Hepatocyte (in vitro differentiated cells): ENCODE measurements at regions not wholly inside any gene's neighbourhood (a gene's known extent, or its start where the extent isn't known, plus 50 kb on each side); places are given as distances from the start of the nearest gene placed in this dataset.

Source experiments
- DNase-seq: peaks from one replicate; pipeline ENCODE4 v3.0.0-alpha.2; 2016; ENCODE audit warnings: low spot score
- H2AFZ ChIP-seq: fragments of 200-600 bp; sonication (generic); 2 replicates; pipeline ENCODE4 v1.6.0; 2016; ENCODE audit warnings: antibody characterized with exemption, mild to moderate bottlenecking
- H3K27ac ChIP-seq: fragments of 200-600 bp; sonication (generic); 2 replicates; pipeline ENCODE4 v1.5.1; 2016; ENCODE audit warnings: mild to moderate bottlenecking
- H3K27me3 ChIP-seq: fragments of 200-600 bp; sonication (generic); 2 replicates; pipeline ENCODE4 v1.6.1; 2016
- H3K36me3 ChIP-seq: fragments of 200-600 bp; sonication (generic); replicated peaks from 2 replicates; pipeline ENCODE4 v1.5.1; 2016; ENCODE audit warnings: low read depth; ENCODE audit not compliant: insufficient read depth
- H3K4me1 ChIP-seq: fragments of 200-600 bp; sonication (generic); 2 replicates; pipeline ENCODE4 v1.5.1; 2016; ENCODE audit warnings: mild to moderate bottlenecking, moderate library complexity; ENCODE audit not compliant: insufficient read depth
- H3K4me2 ChIP-seq: fragments of 200-600 bp; sonication (generic); 2 replicates; pipeline ENCODE4 v1.6.0; 2016
- H3K4me3 ChIP-seq: fragments of 200-600 bp; sonication (generic); 2 replicates; pipeline ENCODE4 v1.5.1; 2016; ENCODE audit warnings: mild to moderate bottlenecking
- H3K79me2 ChIP-seq: fragments of 200-600 bp; sonication (generic); 2 replicates; pipeline ENCODE4 v1.6.0; 2017; ENCODE audit warnings: mild to moderate bottlenecking
- H3K9me2 ChIP-seq: fragments of 200-600 bp; sonication (generic); replicated peaks from 2 replicates; pipeline ENCODE4 v1.6.0; 2017; ENCODE audit warnings: mild to moderate bottlenecking; ENCODE audit not compliant: insufficient read depth
- H3K9me3 ChIP-seq: fragments of 200-600 bp; sonication (generic); 2 replicates; pipeline ENCODE4 v1.5.1; 2016; ENCODE audit warnings: low read depth, mild to moderate bottlenecking
- H4K20me1 ChIP-seq: fragments of 200-600 bp; sonication (generic); 2 replicates; pipeline ENCODE4 v1.6.0; 2016; ENCODE audit warnings: mild to moderate bottlenecking; ENCODE audit not compliant: insufficient read depth, poor library complexity, severe bottlenecking
- CTCF ChIP-seq: fragments of 200-600 bp; sonication (generic); IDR thresholded peaks from 2 replicates; pipeline ENCODE4 v1.5.1; 2016; ENCODE audit warnings: antibody characterized with exemption, mild to moderate bottlenecking; ENCODE audit not compliant: poor library complexity
- EZH2 ChIP-seq: fragments of 200-600 bp; sonication (generic); IDR thresholded peaks from 2 replicates; pipeline ENCODE4 v1.6.1; 2016; ENCODE audit warnings: antibody characterized with exemption, mild to moderate bottlenecking, borderline replicate concordance
- EZH2phosphoT487 ChIP-seq: fragments of 200-600 bp; sonication (generic); IDR thresholded peaks from one replicate; pipeline ENCODE4 v1.6.1; 2018; ENCODE audit warnings: antibody characterized with exemption, mild to moderate bottlenecking, low read depth, moderate library complexity; ENCODE audit not compliant: unreplicated experiment, severe bottlenecking
- WGBS: methylation state at CpG from one replicate; pipeline ENCODE4 v1.1.6; 2016; ENCODE audit warnings: low lambda C conversion rate; ENCODE audit errors: missing lambda C conversion rate; 5-methylcytosine and 5-hydroxymethylcytosine counted together

- Histone ChIP-seq H3K4me2 (no peak overlapping the region), H4K20me1 (no peaks in the 10 kb centered on the region), H3K27me3 (no peaks in the 10 kb centered on the region), H2AFZ (no peak overlapping the region), H3K9me2 (no peaks in the 10 kb centered on the region), H3K4me3 (no peak overlapping the region), H3K4me1 (no peaks in the 10 kb centered on the region), H3K9me3 (no peaks in the 10 kb centered on the region), H3K36me3 (no peaks in the 10 kb centered on the region), H3K79me2 (no peaks in the 10 kb centered on the region), H3K27ac (no peak overlapping the region)
- TF ChIP-seq CTCF (no peak), EZH2 (no peak), EZH2phosphoT487 (no peak)
- WGBS, result 60% methylated on average over 5 of the region's 5 CpGs
- DNase-seq, result no peak
These were observed 73.9 kb upstream of the TRIB2 start for GRCh38 chr2:12642859-12643258.

- Histone ChIP-seq H3K79me2 (no peaks in the 10 kb centered on the region), H3K27me3 (no peaks in the 10 kb centered on the region), H3K4me3 (no peak overlapping the region), H4K20me1 (no peaks in the 10 kb centered on the region), H3K9me3 (no peaks in the 10 kb centered on the region), H3K36me3 (no peaks in the 10 kb centered on the region), H2AFZ (no peak overlapping the region), H3K9me2 (no peaks in the 10 kb centered on the region), H3K4me1 (no peaks in the 10 kb centered on the region), H3K27ac (no peak overlapping the region), H3K4me2 (no peak overlapping the region)
- DNase-seq, result peak; percentile 40
- TF ChIP-seq CTCF (no peak), EZH2 (no peak), EZH2phosphoT487 (no peak)
- 73% methylated on average over 10 of the region's 10 CpGs for WGBS
These were observed 66.9 kb upstream of the TRIB2 start for GRCh38 chr2:12649602-12650400.

- H3K9me3 ChIP-seq, result no peaks in the 10 kb centered on the region
- DNase-seq, result no peak
These were observed 65.1 kb upstream of the TRIB2 start for GRCh38 chr2:12651641-12652040.

More at GRCh38 chr2:12651641-12652040, 65.1 kb upstream of the TRIB2 start:
- no peak overlapping the region for H3K27ac ChIP-seq
- no peak overlapping the region for H3K4me3 ChIP-seq
- H3K79me2 ChIP-seq, result no peaks in the 10 kb centered on the region
- WGBS, result 89% methylated on average over 8 of the region's 8 CpGs
- H2AFZ ChIP-seq, result no peak overlapping the region
- no peaks in the 10 kb centered on the region for H3K9me2 ChIP-seq
- H3K4me1 ChIP-seq, result no peaks in the 10 kb centered on the region
- no peak overlapping the region for H3K4me2 ChIP-seq
- no peaks in the 10 kb centered on the region for H3K36me3 ChIP-seq
- no peaks in the 10 kb centered on the region for H3K27me3 ChIP-seq
- no peaks in the 10 kb centered on the region for H4K20me1 ChIP-seq
- TF ChIP-seq CTCF (no peak), EZH2phosphoT487 (no peak), EZH2 (no peak)
